A549 (cell line): ENCODE measurements at regions not wholly inside any gene's neighbourhood (a gene's known extent, or its start where the extent isn't known, plus 50 kb on each side); places are given as distances from the start of the nearest gene placed in this dataset.

Source experiments
- ATAC-seq, 2 experiments: fragments of 200-7000 bp in 1 of 2; fragments of >200 bp in 1 of 2; cut with Nextera tagmentation in 1 of 2; cut with Tn5 transposase in 1 of 2; 3 replicates each; pipeline versions ENCODE4 v1.8.0 to v1.9.1; 2018 to 2020; ENCODE audit warnings: mild to moderate bottlenecking in 1 of 2, moderate library complexity in 1 of 2
- CTCF ChIA-PET: fragments of 300-600 bp; sonication (Branson Sonifier 250); formaldehyde crosslinking; extraction: SDS; loops from one replicate; lab custom pipeline; 2021; ENCODE audit warnings: antibody characterized with exemption, inconsistent platforms; lab: Yijun Ruan, JAX
- POLR2A ChIA-PET: fragments of 350-600 bp; formaldehyde crosslinking; extraction: SDS; loops from one replicate; lab custom pipeline; 2021; ENCODE audit warnings: antibody characterized with exemption, inconsistent platforms; lab: Yijun Ruan, JAX
- DNase-seq, 2 experiments: peaks; one replicate each; pipeline versions ENCODE4 v3.0.0 to v3.0.0-alpha.2; 2011 to 2016; ENCODE audit warnings: low read depth in 1 of 2, low spot score in 1 of 2
- FAIRE-seq: peaks from 2 replicates; lab custom pipeline; 2011; peaks lifted over from hg19 to GRCh38; lab: Jason Lieb, UNC
- H3K27ac ChIP-seq, 2 experiments: fragments of >200 bp; sonication (Bioruptor Twin); formaldehyde crosslinking; 3 replicates each; pipeline ENCODE4 v1.5.1; 2016 to 2017
- H3K4me1 ChIP-seq: fragments of >200 bp; sonication (Bioruptor Twin); formaldehyde crosslinking; 3 replicates; pipeline ENCODE4 v1.6.1; 2016
- H3K4me2 ChIP-seq: fragments of >200 bp; sonication (Bioruptor Twin); formaldehyde crosslinking; 3 replicates; pipeline ENCODE4 v1.6.1; 2016
- H3K4me3 ChIP-seq: fragments of >200 bp; sonication (Bioruptor Twin); formaldehyde crosslinking; 3 replicates; pipeline ENCODE4 v1.5.1; 2016
- H3K9me3 ChIP-seq: fragments of >200 bp; sonication (Bioruptor Twin); formaldehyde crosslinking; 3 replicates; pipeline ENCODE4 v1.6.1; 2016
- CBX8 ChIP-seq: fragments of 200-600 bp; sonication (generic); IDR thresholded peaks from 2 replicates; pipeline ENCODE4 v1.6.1; 2016
- CHD4 ChIP-seq: fragments of 200-600 bp; sonication (generic); IDR thresholded peaks from 2 replicates; pipeline ENCODE4 v1.6.1; 2016; ENCODE audit warnings: antibody characterized with exemption, mild to moderate bottlenecking, borderline replicate concordance
- EP300 ChIP-seq, 2 experiments: fragments of >200 bp; sonication (Bioruptor Twin); formaldehyde crosslinking; IDR thresholded peaks; 2 replicates in 1 of 2; 3 replicates in 1 of 2; pipeline ENCODE4 v1.6.1; 2016 to 2017
- ESRRA ChIP-seq: fragments of 150-350 bp; IDR thresholded peaks from 2 replicates; pipeline ENCODE4 v1.6.1; 2014; ENCODE audit warnings: mild to moderate bottlenecking, low read length, borderline replicate concordance
- FOSB ChIP-seq: fragments of 250-450 bp; sonication (Bioruptor Pico); IDR thresholded peaks from 2 replicates; pipeline ENCODE4 v1.5.0; 2020; ENCODE audit warnings: mild to moderate bottlenecking, moderate library complexity
- FOSL2 ChIP-seq, 2 experiments: fragments of 450-650 bp in 1 of 2; fragments of >200 bp in 1 of 2; sonication (Bioruptor Twin) in 1 of 2; formaldehyde crosslinking; IDR thresholded peaks; 2 replicates each; pipeline versions ENCODE4 v1.5.0 to v1.6.1; 2016 to 2020; ENCODE audit warnings: mild to moderate bottlenecking in 1 of 2, moderate library complexity in 1 of 2
- GATA3 ChIP-seq: IDR thresholded peaks from 2 replicates; pipeline ENCODE4 v1.6.1; 2012; ENCODE audit warnings: borderline replicate concordance
- HOXA7 ChIP-seq: fragments of 250-450 bp; sonication (Bioruptor Pico); IDR thresholded peaks from 2 replicates; pipeline ENCODE4 v1.5.0; 2020; ENCODE audit warnings: mild to moderate bottlenecking, moderate library complexity
- HOXB13 ChIP-seq: fragments of 250-450 bp; sonication (Bioruptor Pico); IDR thresholded peaks from 2 replicates; pipeline ENCODE4 v1.5.0; 2020; ENCODE audit warnings: low read depth, mild to moderate bottlenecking, moderate library complexity
- JUN ChIP-seq, 2 experiments: fragments of >200 bp; sonication (Bioruptor Twin); formaldehyde crosslinking; IDR thresholded peaks; 2 replicates in 1 of 2; 3 replicates in 1 of 2; pipeline ENCODE4 v1.6.1; 2016 to 2017
- JUNB ChIP-seq: fragments of >200 bp; sonication (Bioruptor Twin); formaldehyde crosslinking; IDR thresholded peaks from 2 replicates; pipeline ENCODE4 v1.6.1; 2016
- MYC ChIP-seq: IDR thresholded peaks from 2 replicates; pipeline ENCODE4 v1.6.1; 2012; ENCODE audit warnings: mild to moderate bottlenecking, inconsistent platforms, low read length, improper control_type of control experiment, borderline replicate concordance
- NFE2L2 ChIP-seq: fragments of 150-350 bp; conservative IDR thresholded peaks from 2 replicates; pipeline ENCODE4 v1.6.1; 2014; ENCODE audit warnings: low read length
- NR3C1 ChIP-seq: fragments of >200 bp; sonication (Bioruptor Twin); formaldehyde crosslinking; IDR thresholded peaks from 3 replicates; pipeline ENCODE4 v1.6.1; 2017
- PHF8 ChIP-seq: fragments of 200-600 bp; sonication (generic); IDR thresholded peaks from 2 replicates; pipeline ENCODE4 v1.6.1; 2016; ENCODE audit warnings: low read depth, mild to moderate bottlenecking, antibody characterized with exemption, moderate library complexity, borderline replicate concordance
- POLR2A ChIP-seq: IDR thresholded peaks from 2 replicates; pipeline ENCODE4 v1.6.1; 2012; ENCODE audit warnings: mild to moderate bottlenecking, low read length
- RAD21 ChIP-seq, 2 experiments: fragments of >200 bp in 1 of 2; sonication (Bioruptor Twin) in 1 of 2; formaldehyde crosslinking in 1 of 2; IDR thresholded peaks in 1 of 2; conservative IDR thresholded peaks in 1 of 2; 2 replicates in 1 of 2; 3 replicates in 1 of 2; pipeline ENCODE4 v1.6.1; 2012 to 2018; ENCODE audit warnings: inconsistent platforms in 1 of 2
- RARB ChIP-seq: fragments of 250-450 bp; sonication (Bioruptor Pico); IDR thresholded peaks from 2 replicates; pipeline ENCODE4 v1.8.0; 2021; ENCODE audit warnings: mild to moderate bottlenecking, moderate library complexity
- RFX5 ChIP-seq: fragments of 450-650 bp; IDR thresholded peaks from 2 replicates; pipeline ENCODE4 v1.7.1; 2014; ENCODE audit warnings: antibody characterized with exemption, mild to moderate bottlenecking, moderate library complexity
- RNF2 ChIP-seq: fragments of 200-600 bp; sonication (generic); IDR thresholded peaks from 2 replicates; pipeline ENCODE4 v1.6.1; 2016; ENCODE audit warnings: low read depth, mild to moderate bottlenecking, antibody characterized with exemption, moderate library complexity, borderline replicate concordance
- ZC3H11A ChIP-seq: fragments of 450-650 bp; IDR thresholded peaks from 2 replicates; pipeline ENCODE4 v1.6.1; 2014; ENCODE audit warnings: antibody characterized with exemption, mild to moderate bottlenecking
- ZNF302 ChIP-seq: fragments of 250-450 bp; sonication (Bioruptor Pico); IDR thresholded peaks from 2 replicates; pipeline ENCODE4 v1.9.0; 2021; ENCODE audit warnings: inconsistent platforms, mild to moderate bottlenecking, moderate library complexity
- ZSCAN20 ChIP-seq: fragments of 250-450 bp; sonication (Bioruptor Pico); IDR thresholded peaks from 2 replicates; pipeline ENCODE4 v1.8.0; 2022; ENCODE audit warnings: mild to moderate bottlenecking, moderate library complexity
- WGBS: methylation state at CpG from one replicate; pipeline ENCODE4 v1.1.6; 2017; ENCODE audit errors: missing lambda C conversion rate; 5-methylcytosine and 5-hydroxymethylcytosine counted together
- TF ChIP-seq, protein P1 (sequence below): fragments of >200 bp; sonication (Bioruptor Twin); formaldehyde crosslinking; IDR thresholded peaks from 3 replicates; pipeline ENCODE4 v1.5.1; 2016
- TF ChIP-seq, protein P2 (sequence below): fragments of 200-600 bp; sonication (generic); IDR thresholded peaks from 2 replicates; pipeline ENCODE4 v1.6.1; 2016; ENCODE audit warnings: antibody characterized with exemption, mild to moderate bottlenecking, moderate library complexity
- TF ChIP-seq, protein P3 (sequence below): IDR thresholded peaks from 2 replicates; pipeline ENCODE4 v1.6.1; 2012
- TF ChIP-seq, protein P4 (sequence below): fragments of >200 bp; sonication (Bioruptor Twin); formaldehyde crosslinking; IDR thresholded peaks from 2 replicates; pipeline ENCODE4 v1.6.1; 2016
- TF ChIP-seq, protein P5 (sequence below): fragments of 250-450 bp; sonication (Bioruptor Pico); IDR thresholded peaks from 2 replicates; pipeline ENCODE4 v1.5.0; 2021; ENCODE audit warnings: mild to moderate bottlenecking, moderate library complexity, borderline replicate concordance
- TF ChIP-seq, protein P6 (sequence below): IDR thresholded peaks from 2 replicates; pipeline ENCODE4 v1.6.1; 2012; ENCODE audit warnings: low read depth, borderline replicate concordance

DNA sequence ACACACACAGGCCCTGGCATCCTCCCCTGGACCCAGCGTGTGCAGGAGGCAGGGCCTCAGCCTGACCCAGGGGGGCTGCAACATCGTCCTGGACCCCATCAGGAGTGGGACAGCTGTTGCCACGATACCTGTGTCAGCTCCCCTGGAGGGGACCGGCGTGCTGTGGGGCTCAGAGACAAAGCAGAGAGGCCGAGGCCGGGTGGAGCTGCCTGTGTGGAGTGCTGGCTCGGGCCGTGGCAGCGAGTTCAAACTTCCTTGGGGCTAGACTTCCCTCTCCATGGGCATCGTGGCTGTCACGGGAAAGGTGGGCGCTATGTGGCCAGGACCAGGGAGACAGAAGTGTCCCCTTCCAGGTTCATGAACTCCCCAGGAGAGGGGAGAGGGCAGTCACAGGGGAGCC lies 155.0 kb upstream of the SFSWAP start:
- no peak overlapping the region for H3K4me3 ChIP-seq
- no peaks in the 10 kb centered on the region for H3K9me3 ChIP-seq
- FAIRE-seq: no peak
- ChIA-PET CTCF (no interaction called here), POLR2A (no interaction called here)
- no peak for TF ChIP-seq NFE2L2
- no peak for TF ChIP-seq RARB (CRISPR knock-in tag)
- no peak for TF ChIP-seq NR3C1
- no peak for TF ChIP-seq HOXA7
- TF ChIP-seq, protein P1, sequence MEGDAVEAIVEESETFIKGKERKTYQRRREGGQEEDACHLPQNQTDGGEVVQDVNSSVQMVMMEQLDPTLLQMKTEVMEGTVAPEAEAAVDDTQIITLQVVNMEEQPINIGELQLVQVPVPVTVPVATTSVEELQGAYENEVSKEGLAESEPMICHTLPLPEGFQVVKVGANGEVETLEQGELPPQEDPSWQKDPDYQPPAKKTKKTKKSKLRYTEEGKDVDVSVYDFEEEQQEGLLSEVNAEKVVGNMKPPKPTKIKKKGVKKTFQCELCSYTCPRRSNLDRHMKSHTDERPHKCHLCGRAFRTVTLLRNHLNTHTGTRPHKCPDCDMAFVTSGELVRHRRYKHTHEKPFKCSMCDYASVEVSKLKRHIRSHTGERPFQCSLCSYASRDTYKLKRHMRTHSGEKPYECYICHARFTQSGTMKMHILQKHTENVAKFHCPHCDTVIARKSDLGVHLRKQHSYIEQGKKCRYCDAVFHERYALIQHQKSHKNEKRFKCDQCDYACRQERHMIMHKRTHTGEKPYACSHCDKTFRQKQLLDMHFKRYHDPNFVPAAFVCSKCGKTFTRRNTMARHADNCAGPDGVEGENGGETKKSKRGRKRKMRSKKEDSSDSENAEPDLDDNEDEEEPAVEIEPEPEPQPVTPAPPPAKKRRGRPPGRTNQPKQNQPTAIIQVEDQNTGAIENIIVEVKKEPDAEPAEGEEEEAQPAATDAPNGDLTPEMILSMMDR: no peak
- TF ChIP-seq RAD21 (conservative IDR thresholded peaks at IDR 0.05 in 1 of 2, IDR thresholded peaks at IDR 0.05 in 1 of 2): no peak
- TF ChIP-seq, protein P2, sequence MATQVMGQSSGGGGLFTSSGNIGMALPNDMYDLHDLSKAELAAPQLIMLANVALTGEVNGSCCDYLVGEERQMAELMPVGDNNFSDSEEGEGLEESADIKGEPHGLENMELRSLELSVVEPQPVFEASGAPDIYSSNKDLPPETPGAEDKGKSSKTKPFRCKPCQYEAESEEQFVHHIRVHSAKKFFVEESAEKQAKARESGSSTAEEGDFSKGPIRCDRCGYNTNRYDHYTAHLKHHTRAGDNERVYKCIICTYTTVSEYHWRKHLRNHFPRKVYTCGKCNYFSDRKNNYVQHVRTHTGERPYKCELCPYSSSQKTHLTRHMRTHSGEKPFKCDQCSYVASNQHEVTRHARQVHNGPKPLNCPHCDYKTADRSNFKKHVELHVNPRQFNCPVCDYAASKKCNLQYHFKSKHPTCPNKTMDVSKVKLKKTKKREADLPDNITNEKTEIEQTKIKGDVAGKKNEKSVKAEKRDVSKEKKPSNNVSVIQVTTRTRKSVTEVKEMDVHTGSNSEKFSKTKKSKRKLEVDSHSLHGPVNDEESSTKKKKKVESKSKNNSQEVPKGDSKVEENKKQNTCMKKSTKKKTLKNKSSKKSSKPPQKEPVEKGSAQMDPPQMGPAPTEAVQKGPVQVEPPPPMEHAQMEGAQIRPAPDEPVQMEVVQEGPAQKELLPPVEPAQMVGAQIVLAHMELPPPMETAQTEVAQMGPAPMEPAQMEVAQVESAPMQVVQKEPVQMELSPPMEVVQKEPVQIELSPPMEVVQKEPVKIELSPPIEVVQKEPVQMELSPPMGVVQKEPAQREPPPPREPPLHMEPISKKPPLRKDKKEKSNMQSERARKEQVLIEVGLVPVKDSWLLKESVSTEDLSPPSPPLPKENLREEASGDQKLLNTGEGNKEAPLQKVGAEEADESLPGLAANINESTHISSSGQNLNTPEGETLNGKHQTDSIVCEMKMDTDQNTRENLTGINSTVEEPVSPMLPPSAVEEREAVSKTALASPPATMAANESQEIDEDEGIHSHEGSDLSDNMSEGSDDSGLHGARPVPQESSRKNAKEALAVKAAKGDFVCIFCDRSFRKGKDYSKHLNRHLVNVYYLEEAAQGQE: no peak
- TF ChIP-seq JUNB: no peak
- TF ChIP-seq MYC: no peak
- no peak for TF ChIP-seq POLR2A
- no peak for TF ChIP-seq ZSCAN20
- TF ChIP-seq JUN (IDR thresholded peaks at IDR 0.05): no peak
- TF ChIP-seq, protein P3, sequence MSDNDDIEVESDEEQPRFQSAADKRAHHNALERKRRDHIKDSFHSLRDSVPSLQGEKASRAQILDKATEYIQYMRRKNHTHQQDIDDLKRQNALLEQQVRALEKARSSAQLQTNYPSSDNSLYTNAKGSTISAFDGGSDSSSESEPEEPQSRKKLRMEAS: no peak
- TF ChIP-seq CBX8: no peak
- no peak for TF ChIP-seq EP300 (IDR thresholded peaks at IDR 0.05)
- TF ChIP-seq CHD4: no peak
- DNase-seq: no peak
- ATAC-seq: no peak
- no peak overlapping the region for H3K27ac ChIP-seq
- H3K4me1 ChIP-seq: no peaks in the 10 kb centered on the region
- no peak overlapping the region for H3K4me2 ChIP-seq
- WGBS: 43% methylated on average over 11 of the region's 13 CpGs

DNA sequence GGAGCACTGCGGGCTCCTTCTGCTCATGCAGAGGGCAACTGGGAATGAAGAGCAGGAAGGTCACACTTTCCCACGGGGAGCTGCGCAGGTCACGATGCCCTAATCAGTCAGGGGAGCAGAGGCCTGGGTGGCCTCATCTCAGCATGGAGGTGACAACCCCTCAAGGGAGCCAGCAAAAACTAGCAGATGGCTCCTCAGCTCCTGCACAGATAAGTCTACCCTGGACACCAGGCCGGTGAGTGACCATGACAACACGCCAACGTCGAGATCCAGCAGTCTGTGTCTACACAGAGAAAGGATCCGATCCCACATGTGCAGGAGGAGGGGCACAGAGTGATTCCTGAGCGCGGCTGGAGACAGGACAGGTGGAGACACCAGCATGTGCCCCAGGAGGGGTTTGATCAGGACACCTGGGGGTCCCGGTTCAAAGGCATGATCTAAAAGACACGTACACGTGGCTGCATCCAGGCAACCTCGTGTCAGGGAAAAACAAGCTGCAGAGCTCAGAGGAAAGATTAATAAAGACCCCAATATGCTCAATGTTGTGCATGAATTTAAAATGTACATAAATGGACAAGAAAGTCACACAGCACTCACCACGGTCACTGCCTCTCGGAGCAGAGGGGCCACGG lies 153.7 kb upstream of the SFSWAP start:
- WGBS: 40% methylated on average over 18 of the region's 18 CpGs
- Histone ChIP-seq H3K4me3 (no peak overlapping the region), H3K27ac (no peak overlapping the region), H3K9me3 (no peaks in the 10 kb centered on the region), H3K4me1 (no peaks in the 10 kb centered on the region), H3K4me2 (no peak overlapping the region)
- POLR2A ChIA-PET: no interaction called here
- DNase-seq (no peak), FAIRE-seq (no peak), ATAC-seq (no peak)
- CTCF ChIA-PET: no interaction called here
- no peak for TF ChIP-seq ESRRA
- TF ChIP-seq, protein P4, sequence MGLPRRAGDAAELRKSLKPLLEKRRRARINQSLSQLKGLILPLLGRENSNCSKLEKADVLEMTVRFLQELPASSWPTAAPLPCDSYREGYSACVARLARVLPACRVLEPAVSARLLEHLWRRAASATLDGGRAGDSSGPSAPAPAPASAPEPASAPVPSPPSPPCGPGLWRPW: no peak
- TF ChIP-seq, protein P3: no peak
- no peak for TF ChIP-seq FOSL2 (IDR thresholded peaks at IDR 0.05)
- TF ChIP-seq FOSL2 (CRISPR knock-in tag; IDR thresholded peaks at IDR 0.05): no peak
- TF ChIP-seq HOXA7: no peak
- TF ChIP-seq, protein P5, sequence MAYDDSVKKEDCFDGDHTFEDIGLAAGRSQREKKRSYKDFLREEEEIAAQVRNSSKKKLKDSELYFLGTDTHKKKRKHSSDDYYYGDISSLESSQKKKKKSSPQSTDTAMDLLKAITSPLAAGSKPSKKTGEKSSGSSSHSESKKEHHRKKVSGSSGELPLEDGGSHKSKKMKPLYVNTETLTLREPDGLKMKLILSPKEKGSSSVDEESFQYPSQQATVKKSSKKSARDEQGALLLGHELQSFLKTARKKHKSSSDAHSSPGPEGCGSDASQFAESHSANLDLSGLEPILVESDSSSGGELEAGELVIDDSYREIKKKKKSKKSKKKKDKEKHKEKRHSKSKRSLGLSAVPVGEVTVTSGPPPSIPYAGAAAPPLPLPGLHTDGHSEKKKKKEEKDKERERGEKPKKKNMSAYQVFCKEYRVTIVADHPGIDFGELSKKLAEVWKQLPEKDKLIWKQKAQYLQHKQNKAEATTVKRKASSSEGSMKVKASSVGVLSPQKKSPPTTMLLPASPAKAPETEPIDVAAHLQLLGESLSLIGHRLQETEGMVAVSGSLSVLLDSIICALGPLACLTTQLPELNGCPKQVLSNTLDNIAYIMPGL (CRISPR knock-in tag): no peak
- TF ChIP-seq PHF8: no peak
- no peak for TF ChIP-seq NR3C1
- no peak for TF ChIP-seq FOSB (CRISPR knock-in tag)
- no peak for TF ChIP-seq RFX5
- TF ChIP-seq MYC: no peak
- no peak for TF ChIP-seq ZNF302 (CRISPR knock-in tag)
- no peak for TF ChIP-seq HOXB13
- no peak for TF ChIP-seq GATA3
- TF ChIP-seq, protein P6, sequence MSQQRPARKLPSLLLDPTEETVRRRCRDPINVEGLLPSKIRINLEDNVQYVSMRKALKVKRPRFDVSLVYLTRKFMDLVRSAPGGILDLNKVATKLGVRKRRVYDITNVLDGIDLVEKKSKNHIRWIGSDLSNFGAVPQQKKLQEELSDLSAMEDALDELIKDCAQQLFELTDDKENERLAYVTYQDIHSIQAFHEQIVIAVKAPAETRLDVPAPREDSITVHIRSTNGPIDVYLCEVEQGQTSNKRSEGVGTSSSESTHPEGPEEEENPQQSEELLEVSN: no peak
- TF ChIP-seq CHD4: no peak
- no peak for TF ChIP-seq ZC3H11A
- no peak for TF ChIP-seq RNF2
